Astrocyte of the spinal cord (primary cell): ENCODE measurements at regions not wholly inside any gene's neighbourhood (a gene's known extent, or its start where the extent isn't known, plus 50 kb on each side); places are given as distances from the start of the nearest gene placed in this dataset.

Source experiments
- DNase-seq: peaks from one replicate; pipeline ENCODE4 v3.0.0; 2011; ENCODE audit warnings: low read depth, low spot score
- H3K4me3 ChIP-seq: 2 replicates; pipeline ENCODE4 v1.5.1; 2011; ENCODE audit warnings: low read depth, mild to moderate bottlenecking, low read length, moderate library complexity
- CTCF ChIP-seq: IDR thresholded peaks from 2 replicates; pipeline ENCODE4 v1.5.1; 2012; ENCODE audit warnings: low read depth, mild to moderate bottlenecking, low read length, inconsistent platforms
- in situ Hi-C: cut with HindIII; loops from 2 replicates; pipeline ENCODE4 v1.10.0; 2017; ENCODE audit warnings: low sequenced_read_pairs

GRCh38 chr5:172503925-172504700, 49.8 kb upstream of the SH3PXD2B start:
- H3K4me3 ChIP-seq = no peak overlapping the region
- no peak for TF ChIP-seq CTCF
- DNase-seq = no peak
- in situ Hi-C loops = no loop called here
